ELR (cell line): ENCODE measurements at regions not wholly inside any gene's neighbourhood (a gene's known extent, or its start where the extent isn't known, plus 50 kb on each side); places are given as distances from the start of the nearest gene placed in this dataset.

Experiments used
- DNase-seq: peaks from one replicate; pipeline ENCODE4 v3.0.0-alpha.2; 2015; ENCODE audit warnings: low read depth

DNA sequence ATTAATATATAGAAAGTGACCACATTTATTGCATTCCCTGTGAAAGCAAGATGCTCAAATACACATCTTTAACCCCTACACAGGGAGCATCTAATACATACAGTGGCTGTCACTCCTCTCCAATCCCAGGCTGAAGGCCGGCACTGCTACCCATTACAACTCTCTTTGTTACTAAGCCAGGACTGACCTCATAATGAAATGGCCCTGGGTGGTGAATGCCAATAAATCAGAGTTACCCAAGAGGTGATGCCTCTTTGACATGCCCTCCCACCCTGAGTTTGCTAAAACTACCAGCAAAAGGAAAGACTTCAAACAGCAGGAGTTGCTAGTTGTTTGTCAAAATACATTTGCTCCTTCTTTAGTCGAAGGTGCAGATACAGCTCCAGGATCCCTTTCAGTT is 214.2 kb downstream of the FOXA2 start:
- no peak for DNase-seq

DNA sequence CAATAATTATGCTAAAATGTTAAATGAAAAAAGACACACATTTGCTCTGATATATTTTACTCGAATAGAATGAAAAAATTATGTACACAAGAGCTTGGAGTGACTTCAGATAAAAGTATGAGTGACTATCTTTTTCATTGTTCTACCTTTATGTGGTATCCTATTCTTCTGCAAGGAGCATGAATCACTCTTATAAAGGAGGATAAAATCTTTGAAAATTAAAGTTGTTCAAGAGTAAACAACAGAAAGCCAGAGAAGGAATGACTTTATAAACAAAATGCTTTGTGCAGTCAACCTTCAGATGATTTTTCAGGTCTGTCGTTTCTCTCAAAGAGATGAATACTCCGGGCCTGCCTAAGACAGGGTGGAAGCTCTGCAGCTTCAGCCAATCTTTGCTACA is 215.3 kb downstream of the FOXA2 start:
- DNase-seq = no peak

DNA sequence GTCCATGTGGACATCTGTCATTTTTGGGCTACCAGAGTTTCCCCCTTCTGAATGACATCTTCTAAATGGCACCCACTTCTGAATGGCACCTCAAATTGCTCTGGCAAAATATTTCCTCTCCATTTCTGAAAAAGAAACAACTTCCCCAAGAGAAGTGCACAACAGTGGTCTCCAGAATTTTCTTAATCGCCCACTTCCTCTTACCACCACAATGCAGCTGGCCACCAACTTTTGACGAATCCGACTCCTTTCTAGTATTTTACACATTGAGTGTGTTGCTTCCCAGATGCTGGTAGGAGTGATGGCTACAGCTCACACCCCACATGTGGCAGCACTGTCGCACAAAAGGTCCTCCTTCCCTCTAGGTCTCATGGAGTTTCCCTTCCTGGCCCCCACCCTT is 216.1 kb downstream of the FOXA2 start:
- no peak for DNase-seq

DNA sequence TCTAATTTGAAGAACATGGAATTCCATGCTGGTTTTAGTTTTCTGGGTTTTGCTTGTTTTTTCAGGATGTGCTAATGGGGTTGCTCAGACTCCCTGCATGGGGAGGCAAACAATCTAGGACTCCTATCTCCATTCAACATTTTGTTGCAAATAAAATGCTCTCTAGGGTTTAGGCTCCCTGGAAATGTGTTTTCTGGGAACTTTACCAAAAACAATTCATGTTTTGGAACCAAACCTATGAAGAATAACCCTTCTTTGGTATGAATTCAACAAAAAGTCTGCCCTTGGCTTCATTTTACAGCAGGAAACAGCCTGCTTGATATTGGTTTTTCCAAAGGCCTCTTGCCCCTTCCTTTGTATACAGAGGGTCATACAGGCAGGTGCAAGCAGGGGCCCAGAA is 217.7 kb downstream of the FOXA2 start:
- no peak for DNase-seq

DNA sequence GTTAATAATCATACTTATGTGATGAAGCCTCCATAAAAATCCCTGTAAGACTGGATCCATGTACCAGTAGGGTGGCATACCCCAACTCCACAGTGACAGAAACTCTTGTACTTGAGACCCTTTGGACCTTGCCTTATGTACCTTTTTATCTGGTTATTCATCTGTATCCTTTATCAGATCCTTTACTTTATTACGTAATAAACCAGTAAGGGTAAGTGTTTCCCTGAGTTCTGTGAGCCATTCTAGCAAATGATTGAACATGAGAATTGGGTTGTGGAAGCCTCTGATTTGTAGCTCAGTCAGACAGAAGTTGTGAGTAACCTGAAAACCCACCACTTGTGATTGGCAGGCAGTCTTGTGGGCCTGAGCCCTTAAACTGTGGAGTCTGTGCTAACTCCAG is 229.7 kb downstream of the FOXA2 start:
- DNase-seq = no peak

DNA sequence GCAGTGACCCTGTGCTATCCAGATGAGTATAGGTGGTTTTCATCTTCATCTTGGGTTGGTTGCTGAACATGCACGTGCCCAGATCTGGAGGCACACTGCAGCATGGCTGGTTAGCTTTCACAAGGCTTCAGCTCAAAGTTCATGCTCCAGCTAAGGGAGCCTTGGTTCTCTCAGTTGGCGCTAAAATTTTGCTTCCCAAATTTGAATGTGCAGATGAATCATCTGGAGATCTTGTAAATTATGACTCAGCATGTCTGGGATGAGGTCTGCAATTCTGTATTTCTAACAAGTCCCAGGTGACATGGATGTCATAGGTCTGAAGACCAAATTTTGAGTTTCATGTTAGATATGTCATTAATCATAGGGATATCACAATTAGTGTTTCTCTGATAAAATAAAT is 230.8 kb downstream of the FOXA2 start:
- DNase-seq = no peak

DNA sequence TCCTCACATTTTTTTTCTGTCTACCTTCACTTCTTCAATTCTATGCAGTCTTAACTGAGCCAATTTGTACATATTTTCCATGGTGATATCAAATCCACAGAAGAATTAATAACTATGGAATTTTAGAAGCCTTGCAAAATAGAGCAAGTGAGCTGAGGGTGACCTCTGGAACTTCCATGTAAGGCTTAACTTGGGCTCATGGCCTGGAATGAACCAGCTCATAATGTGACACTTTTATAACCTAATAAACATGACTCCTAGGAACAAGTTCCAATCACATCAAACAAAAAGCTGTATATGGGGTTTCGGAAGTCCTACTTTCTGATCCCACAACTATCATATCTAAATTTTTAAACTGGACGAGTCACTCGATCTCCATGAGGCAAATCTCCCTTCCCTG is 232.4 kb downstream of the FOXA2 start:
- DNase-seq = no peak

DNA sequence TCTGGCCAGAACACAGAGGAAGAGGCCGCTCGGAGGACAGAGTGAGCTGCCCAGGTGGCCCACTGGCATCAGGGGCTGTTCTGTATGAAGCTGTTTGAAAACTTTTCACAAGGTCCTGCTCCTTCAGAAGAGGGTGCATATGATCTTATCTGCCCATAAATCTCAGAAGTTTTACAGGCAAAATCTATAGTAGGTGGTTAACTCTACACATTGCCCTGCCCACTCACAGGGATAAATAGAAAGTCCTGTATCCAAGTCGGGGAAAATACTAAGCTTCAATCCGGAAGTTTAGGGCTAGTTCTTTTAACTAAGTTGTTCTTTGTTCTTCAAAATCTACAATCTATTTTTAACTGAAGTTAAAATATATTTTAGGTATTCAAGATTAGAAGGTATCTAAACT is 233.7 kb downstream of the FOXA2 start:
- DNase-seq = no peak

DNA sequence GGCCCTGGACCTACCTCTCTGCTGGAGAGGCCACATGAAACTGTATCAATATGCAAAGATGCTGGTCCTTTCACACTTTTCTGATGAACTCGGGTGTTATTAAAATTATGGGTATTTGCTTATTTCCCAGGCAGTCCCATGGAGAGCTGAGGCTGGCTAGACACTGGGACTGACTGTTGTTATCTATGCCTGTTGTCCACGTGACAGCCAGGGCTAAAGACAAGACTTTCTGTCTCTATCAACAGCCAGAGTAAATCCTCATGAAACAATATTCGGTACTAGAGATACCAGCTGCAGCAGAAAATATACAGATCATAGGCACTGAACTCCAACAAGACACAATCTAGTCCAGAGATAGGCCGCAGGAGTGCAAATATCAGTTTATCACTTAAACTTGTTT is 236.4 kb downstream of the FOXA2 start:
- no peak for DNase-seq

DNA sequence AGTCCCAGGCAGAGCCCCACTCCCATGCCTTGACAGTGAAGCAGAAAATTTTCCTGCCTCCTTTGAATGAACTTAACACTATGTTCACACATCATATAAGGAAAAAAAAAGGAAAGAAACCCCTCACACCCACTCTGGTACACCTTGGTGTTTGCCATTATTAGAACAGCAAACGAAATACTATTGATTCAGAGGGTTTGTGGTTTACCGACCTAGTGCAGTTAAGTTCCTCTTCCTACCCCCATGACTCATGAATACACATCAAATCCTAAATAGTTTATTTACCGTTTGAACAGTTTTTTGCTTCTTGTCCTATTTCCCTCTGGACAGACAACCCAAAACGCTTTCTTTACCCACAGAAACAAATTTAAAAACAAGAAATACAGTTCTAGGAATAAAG is 237.7 kb downstream of the FOXA2 start:
- DNase-seq = no peak

DNA sequence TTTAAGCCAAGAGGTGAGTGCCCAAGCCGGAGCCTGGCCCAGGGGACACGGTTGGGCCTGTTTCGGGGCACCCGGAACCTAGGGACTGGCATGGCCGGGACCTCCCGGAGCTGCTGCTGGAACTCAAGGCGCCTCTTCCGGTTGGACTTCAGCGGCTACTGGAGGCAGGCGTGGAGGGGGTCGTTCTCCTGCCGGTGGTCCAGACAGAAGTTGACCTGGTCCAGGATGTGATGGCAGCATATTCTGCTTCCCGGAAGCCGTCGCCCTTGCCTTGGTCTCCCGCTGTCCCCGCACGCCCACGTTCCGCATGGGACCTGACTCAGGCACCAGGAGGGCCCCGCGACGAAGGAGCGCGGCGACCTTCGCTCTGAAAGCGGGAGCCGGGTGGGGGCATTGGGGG is 240.8 kb downstream of the FOXA2 start:
- no peak for DNase-seq

DNA sequence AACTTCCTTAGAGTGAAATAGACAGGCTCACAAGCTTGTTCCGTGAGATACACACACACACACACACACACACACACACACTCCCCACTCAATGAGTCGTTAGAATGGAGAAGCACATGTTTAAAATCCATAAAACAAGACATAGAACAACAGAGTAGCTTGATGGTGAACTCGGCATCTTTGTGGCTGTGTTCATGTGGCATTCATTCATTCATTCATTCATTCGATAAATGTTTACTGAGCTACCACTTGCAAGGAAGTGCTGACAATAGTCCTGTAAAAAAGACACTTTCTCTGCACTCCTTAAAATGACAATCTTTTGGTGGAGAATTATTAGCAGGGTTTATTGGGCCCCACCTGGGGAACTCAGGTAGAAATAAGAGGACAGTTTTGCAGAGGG is 242.0 kb downstream of the FOXA2 start:
- DNase-seq = no peak

DNA sequence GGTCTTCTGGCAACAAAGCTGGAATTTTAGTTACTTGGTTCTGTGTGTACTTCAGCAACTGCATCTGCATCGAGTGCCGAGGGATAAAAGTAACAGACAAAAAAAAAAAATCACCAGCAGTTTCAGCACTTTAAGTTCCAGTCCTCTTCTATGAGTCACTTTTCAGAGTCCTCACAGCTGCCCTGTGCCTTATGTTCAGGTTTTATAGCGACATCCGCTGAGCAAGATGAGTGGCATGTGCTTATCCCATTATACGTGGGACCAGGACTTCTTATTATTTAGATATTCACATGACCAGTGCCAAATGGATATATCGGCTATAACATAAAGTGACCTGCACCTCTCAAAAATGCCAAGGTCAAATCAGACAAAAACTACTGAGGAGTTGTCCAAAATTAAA is 242.9 kb downstream of the FOXA2 start:
- peak; percentile 5 for DNase-seq

DNA sequence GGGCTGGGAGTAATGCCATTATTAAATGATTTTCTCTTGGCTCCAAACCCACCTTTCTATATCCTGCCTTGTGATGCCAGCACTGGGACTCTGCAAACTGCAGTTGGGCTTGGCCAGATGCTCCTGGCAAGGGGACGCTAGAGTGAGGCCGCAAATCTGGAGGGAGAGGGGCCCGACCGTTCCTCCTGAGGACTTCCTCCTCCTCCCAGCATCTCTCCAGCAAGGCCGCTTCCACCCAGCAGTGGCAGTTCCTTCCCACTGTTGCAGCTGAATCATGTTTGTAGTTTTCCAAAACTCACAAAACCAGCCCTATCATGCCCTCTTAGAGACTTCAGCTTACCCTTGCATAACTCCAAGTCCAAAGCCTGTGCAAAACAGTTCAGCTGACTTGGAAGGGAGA is 244.4 kb downstream of the FOXA2 start:
- DNase-seq = no peak

DNA sequence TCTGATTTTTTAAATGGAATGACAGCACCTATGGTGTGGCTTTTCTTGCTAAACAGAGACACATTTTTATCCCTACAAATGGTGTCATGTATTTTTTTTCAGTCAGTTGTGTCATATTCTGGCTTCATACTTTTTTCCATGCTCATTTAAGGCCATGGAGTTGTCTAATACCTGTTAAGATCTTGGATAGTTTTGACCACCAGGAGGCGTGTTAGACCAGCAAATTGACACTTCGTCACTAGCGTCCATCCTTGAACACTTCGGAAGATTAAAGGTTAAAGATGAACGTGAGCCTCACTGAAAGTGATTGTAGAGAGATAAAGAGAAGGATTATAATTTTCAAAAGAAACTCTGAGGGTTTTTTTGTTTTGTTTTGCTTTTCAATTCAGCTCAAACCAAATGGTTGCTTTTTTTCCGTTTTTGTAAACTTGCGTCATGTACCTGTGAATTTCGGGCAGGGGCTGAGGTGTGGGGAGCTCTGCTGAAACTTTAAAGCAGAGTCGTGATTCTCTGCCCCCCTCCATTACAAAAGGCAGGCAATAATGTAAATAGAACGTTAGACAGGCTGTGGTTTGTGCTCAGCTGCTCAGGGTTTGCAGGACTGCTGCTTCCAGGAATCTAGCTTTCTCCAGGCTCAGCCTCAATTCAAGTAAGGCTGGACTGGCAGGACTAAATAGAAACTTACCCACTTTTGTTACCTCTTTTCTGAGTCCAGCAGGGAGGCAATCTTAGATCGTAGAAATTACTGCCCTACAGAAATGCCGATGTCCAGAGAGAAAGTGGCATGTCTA is 245.1 kb downstream of the FOXA2 start:
- peak; percentile 56 for DNase-seq

DNA sequence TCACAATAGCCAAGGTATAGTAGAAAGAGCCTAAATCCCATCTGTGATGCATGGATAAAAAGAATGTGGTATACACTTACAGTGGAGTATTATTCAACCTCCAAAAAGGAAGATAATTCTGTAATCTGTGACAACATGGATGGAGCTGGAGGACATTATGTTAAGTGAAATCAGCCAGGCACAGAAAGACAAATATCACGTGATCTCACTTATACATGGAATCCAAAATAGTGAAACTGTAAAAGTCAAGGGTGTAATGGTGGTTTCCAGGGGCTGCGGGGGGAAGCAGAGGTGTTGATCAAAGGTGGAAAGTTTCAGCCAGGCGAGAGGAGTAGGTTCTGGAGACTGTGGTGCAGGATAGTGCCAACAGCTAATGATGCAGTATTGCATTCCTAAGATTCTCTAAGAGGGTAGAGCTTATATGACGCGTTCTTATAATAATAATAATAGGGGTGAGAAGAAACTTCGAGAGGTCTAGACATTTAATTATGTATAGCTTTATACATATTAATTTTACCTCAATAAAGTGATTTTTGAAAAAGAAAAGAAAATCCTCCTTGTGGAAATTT is 246.1 kb downstream of the FOXA2 start:
- DNase-seq = no peak

DNA sequence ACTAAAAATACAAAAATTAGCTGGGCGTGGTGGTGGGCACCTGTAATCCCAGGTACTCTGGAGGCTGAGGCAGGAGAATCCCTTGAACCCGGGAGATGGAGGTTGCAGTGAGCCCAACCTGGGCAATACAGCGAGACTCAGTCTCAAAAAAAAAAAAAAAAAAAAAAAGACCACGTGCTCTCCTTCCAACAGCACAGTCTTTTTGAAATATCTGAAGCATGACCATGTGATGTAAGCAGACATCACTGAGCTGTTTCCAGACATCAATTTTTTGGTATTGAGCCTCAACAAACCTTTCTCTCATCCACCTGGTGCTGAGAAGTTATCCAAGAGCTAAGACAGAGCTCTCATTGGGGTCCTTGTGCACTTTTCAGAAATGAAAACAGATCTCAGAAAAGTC is 249.2 kb downstream of the FOXA2 start:
- no peak for DNase-seq

DNA sequence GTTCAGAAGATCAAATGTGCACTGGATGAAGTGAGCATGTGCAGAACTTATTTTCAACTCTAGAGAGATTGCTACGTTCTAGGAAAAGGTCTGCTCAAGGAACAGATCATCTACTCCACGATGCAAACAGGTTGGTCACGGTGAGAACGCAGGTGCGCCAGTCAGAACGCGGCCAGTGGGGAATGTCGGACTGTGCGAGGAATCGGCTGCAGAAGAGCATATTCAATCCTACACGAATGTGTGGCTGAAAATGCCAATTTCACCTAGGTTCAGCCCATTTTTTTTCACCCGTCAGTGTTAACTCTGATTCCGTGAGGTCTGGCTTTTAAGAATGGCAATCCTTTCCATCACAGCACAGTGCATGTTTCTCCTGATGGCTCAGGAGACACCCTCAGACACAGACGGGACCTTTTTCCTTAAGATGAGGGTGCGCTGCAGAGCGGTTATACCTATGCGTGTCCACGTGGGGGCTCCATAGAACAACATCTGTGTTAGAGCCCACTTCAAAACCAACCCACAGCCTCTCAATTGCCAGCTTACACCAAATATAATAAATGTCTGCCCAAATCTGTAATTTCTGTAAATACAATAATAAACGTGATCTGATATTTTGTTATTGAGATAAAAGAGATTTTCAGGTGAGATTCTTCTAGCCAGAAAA is 250.4 kb downstream of the FOXA2 start:
- peak; percentile 45 for DNase-seq

DNA sequence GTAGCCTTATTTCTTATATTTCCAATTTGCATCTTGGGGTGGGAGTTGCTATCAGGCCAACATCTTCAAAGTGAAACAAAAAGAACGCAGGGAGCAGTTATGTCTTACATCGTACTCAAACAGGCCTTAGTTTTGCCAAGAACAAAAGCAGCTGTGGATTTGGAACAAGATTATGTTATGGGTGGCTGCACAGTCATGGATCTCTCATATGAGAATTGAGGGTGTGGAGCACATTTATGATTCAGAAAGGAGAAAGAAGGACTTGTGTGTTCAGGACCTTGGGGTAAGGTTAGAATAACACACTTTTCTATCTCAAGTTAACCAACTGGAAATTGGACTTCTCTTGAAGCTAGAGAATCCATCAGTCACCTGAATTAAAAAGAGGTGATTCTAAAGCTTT is 259.9 kb downstream of the FOXA2 start:
- no peak for DNase-seq

DNA sequence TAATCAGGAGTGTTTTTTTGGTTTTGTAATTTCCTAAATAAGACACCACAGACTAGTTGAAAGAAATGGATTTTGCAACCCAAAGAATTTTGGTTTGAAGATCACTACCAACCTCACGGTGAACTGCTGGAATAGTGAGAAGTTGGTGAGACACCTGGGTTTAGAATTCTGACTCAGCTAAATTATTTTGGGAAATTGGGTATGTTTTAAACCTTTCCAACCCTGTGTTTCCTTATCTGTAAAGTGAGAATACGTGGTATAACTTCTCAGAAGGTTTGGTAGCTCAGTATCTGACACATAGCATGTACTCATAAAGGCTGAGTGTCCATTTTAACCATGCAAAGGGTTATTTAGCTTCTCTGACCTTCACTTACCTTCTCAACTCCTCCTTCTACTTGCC is 261.9 kb downstream of the FOXA2 start:
- DNase-seq = no peak

DNA sequence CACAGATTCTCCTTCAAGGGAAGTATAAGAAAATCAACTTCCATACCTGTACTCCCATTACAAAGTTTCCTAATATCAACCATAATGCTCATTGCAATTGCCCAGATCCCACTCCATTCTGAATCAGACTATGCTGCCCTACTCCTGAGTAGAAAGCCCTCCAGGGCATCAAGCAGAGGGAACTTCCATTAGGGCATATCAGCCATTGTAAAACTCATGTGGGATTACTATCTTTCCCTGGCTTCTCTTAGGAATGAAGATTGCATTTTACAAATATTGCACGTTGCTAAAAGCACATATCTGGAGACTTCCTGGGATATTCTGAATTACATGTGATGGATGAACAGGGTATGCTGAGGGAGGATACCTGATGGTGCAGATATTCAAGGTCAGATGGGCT is 263.2 kb downstream of the FOXA2 start:
- no peak for DNase-seq

DNA sequence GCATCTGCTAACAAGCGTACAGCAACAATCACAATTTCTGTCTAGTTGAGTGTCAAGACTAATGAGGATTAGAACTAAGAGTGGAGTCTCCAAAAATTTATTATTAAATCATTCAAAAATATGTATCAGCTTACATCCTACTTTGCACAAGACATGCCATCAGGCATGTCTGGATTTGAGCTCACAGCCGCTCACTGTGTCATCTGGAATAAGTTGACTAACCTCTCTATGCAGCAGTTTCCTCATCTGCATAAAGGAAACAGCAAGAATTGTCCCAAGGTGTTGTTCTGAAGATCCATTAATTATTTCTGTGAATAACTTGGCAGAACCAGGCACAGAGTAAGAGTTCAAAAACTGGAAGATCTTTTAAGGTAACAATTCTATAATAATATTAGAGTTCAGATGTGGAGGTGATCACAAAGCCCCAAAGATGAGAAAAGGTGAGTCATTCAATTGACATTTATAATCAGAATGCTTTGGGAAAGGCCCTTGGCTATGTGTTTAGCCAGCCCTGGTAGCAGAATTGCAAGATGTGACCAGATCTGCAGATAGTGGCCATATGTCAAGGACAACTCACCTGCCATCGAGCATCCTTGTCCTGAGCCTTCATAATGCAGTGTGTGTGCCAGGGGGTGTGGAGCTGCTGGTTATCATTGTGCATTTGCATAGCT is 264.0 kb downstream of the FOXA2 start:
- DNase-seq = no peak

DNA sequence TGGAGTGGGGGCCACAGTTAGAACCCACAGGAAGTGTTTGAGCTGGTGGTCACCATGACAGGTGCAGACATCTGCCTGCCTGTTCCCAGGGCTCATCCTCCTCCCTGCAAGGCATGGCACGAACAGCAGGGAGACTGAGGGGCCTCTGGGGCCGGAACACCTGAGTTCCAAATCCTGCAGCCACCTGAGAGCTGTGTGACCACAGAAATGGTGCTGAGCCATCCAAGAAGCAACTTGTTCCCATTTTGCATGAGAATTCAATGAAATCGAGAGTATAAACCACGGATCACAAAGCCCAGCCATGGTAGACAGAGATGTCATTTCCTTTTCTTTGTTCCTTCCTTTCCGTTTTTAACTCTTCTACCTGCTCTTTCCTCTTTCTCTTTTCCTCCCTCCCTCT is 268.6 kb downstream of the FOXA2 start:
- no peak for DNase-seq
